Activated naive CD8-positive, alpha-beta T cell (primary cell): ENCODE measurements at regions not wholly inside any gene's neighbourhood (a gene's known extent, or its start where the extent isn't known, plus 50 kb on each side); places are given as distances from the start of the nearest gene placed in this dataset.
"Not testable (repeated sequence)": the region's sequence is repeated elsewhere in the genome, so short reads cannot be mapped to it uniquely, and the experiment has no call there.

Experiments
- H3K27ac Mint-ChIP-seq: one replicate; pipeline ENCODE4 v1.8.0; 2021; ENCODE audit warnings: mixed read lengths
- H3K27me3 Mint-ChIP-seq: one replicate; pipeline ENCODE4 v1.8.0; 2021; ENCODE audit warnings: mixed read lengths
- H3K36me3 Mint-ChIP-seq: one replicate; pipeline ENCODE4 v1.8.0; 2021; ENCODE audit warnings: mixed read lengths
- H3K4me1 Mint-ChIP-seq: one replicate; pipeline ENCODE4 v1.8.0; 2021; ENCODE audit warnings: low read depth, mixed read lengths
- H3K4me3 Mint-ChIP-seq: one replicate; pipeline ENCODE4 v1.8.0; 2021; ENCODE audit warnings: mild to moderate bottlenecking, mixed read lengths
- H3K9me3 Mint-ChIP-seq: one replicate; pipeline ENCODE4 v1.8.0; 2021; ENCODE audit warnings: low read depth, mixed read lengths

DNA sequence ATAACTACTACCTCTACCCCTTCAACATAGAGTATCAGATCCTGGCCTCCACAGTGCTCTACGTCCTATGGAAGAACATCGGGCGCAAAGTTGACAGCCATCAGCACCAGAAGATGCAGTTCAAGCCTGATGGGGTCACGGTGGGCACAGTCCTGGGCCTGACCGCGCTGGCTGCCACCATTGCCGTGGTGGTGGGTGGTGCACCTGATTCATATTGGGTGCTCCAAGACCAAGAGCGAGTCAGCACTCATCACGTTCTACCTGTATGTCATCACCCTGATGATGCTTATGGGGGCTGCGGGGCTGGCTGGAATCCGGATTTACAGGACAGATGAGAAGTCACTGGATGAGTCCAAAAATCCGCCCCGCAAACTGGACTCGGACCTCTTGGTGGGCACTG lies 846.4 kb downstream of the RPIA start:
- H3K36me3 Mint-ChIP-seq, H3K9me3 Mint-ChIP-seq, H3K27ac Mint-ChIP-seq: not testable (repeated sequence)

DNA sequence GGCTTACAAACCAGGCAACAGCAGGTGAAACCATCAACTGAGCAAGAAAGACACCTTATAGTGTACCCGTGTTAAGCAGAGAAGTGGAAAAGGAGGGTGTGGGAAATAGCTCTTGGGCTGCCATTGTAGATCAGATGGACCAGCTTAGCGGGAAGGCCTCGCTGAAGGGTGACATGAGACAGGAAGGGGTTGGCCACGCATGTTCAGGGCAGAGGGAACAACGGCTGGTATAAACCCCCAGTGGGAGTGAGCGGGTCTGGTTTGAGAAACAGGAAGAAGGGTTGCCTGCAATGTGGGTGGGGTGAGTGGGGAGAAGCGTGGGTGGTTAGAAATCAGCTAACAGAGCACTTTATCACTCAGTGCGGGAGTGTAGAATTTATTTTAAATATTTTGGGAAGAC lies 852.6 kb downstream of the RPIA start:
- not testable (repeated sequence) for H3K9me3 Mint-ChIP-seq, H3K27me3 Mint-ChIP-seq, H3K4me3 Mint-ChIP-seq, H3K36me3 Mint-ChIP-seq, H3K27ac Mint-ChIP-seq, H3K4me1 Mint-ChIP-seq

More for the DNA sequence above, 846.4 kb downstream of the RPIA start:
- not testable (repeated sequence) for H3K4me1 Mint-ChIP-seq, H3K27me3 Mint-ChIP-seq, H3K4me3 Mint-ChIP-seq

- H3K4me1 Mint-ChIP-seq, H3K27me3 Mint-ChIP-seq, H3K4me3 Mint-ChIP-seq, H3K36me3 Mint-ChIP-seq, H3K9me3 Mint-ChIP-seq, H3K27ac Mint-ChIP-seq: not testable (repeated sequence)
Observed at GRCh38 chr2:89579154-89579553, 887.7 kb downstream of the RPIA start.

DNA sequence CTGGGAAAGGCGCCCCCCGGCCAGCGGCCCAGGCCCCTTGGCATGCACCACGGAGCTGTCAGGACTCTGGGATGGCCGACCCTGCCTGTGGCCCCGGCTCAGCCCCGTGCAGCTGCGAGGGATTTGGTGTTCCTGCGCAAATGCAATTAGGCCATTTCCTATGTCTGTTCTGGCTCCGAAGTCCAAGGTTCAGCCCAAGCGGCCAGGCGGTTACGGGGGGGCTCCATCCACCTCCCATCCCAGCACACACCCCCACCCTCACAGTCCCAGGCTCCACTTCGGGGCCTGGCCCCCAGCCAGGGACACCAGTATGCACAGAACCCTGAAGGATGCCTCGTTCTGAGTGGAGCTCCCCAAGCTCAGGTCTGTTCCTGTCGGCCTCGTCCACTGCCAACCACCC lies 891.3 kb downstream of the RPIA start:
- not testable (repeated sequence) for H3K4me3 Mint-ChIP-seq, H3K4me1 Mint-ChIP-seq, H3K27me3 Mint-ChIP-seq, H3K9me3 Mint-ChIP-seq, H3K36me3 Mint-ChIP-seq, H3K27ac Mint-ChIP-seq

DNA sequence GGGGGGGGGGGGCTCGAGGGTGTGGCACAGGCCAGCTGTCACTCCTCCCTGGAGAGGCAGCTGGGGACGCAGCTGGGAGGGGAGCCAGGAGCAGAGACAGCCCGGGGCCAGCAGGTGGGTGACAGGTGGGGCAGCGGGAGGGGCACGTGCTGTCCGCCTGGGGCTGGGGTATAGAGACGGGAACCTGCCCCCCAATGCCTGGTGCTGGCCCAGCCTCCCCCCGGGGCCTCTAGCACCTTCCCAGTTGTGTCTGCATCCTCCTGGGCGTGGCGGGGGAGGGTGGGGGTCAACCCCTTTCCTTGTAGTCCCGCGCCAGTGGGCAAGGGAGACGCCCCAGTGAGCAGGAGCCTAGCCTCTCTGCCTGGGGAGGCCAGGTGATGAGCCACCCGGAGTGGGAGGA lies 892.6 kb downstream of the RPIA start:
- not testable (repeated sequence) for H3K9me3 Mint-ChIP-seq, H3K36me3 Mint-ChIP-seq, H3K4me1 Mint-ChIP-seq, H3K27ac Mint-ChIP-seq, H3K27me3 Mint-ChIP-seq, H3K4me3 Mint-ChIP-seq

DNA sequence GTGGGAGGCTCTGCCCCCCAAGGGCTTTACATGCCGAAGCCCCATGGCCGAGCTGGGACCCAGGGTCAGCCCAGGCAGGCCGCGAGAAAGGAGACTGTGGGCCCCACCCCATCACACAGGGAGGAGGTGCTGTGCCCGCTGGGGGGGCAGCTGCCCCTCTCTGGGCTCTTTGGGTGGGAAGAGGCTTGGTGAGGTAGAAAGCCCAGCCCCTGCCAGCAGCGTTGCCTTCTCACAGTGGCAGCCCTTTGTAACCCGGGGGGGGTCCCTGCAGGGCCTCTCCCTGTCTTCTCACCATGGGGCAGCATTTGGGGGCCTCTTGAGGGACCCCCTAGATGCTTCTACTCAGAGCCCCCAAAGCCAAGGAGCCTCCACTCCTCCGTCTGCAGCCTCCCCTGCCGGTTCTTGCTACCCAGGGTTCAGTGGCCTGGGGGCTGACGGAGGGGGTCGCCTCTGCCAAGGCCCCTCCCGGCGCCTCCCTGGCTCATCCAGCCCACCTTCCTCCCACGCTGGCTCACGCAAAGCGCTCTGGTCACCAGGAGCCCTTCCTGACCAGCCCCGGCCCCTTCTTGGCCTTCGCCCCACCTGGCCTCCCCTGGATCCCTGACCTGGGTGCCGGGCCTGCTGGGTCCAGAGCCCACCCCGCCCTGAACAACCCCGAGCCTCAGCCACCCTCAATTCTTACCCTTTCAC lies 893.5 kb downstream of the RPIA start:
- H3K27ac Mint-ChIP-seq, H3K36me3 Mint-ChIP-seq, H3K27me3 Mint-ChIP-seq, H3K9me3 Mint-ChIP-seq, H3K4me1 Mint-ChIP-seq: not testable (repeated sequence)
- H3K4me3 Mint-ChIP-seq, result peak overlapping the region; percentile 81

GRCh38 chr2:89585558-89585920 lies 894.1 kb downstream of the RPIA start:
- not testable (repeated sequence) for H3K27ac Mint-ChIP-seq, H3K27me3 Mint-ChIP-seq, H3K9me3 Mint-ChIP-seq, H3K36me3 Mint-ChIP-seq, H3K4me1 Mint-ChIP-seq
- peak overlapping the region; percentile 81 for H3K4me3 Mint-ChIP-seq

GRCh38 chr2:89599843-89600242 lies 908.4 kb downstream of the RPIA start:
- H3K27me3 Mint-ChIP-seq, H3K4me3 Mint-ChIP-seq, H3K27ac Mint-ChIP-seq, H3K9me3 Mint-ChIP-seq, H3K4me1 Mint-ChIP-seq, H3K36me3 Mint-ChIP-seq: not testable (repeated sequence)

- not testable (repeated sequence) for H3K4me3 Mint-ChIP-seq, H3K9me3 Mint-ChIP-seq, H3K4me1 Mint-ChIP-seq, H3K27ac Mint-ChIP-seq, H3K36me3 Mint-ChIP-seq, H3K27me3 Mint-ChIP-seq
Observed at GRCh38 chr2:89606514-89606913, 915.0 kb downstream of the RPIA start.

DNA sequence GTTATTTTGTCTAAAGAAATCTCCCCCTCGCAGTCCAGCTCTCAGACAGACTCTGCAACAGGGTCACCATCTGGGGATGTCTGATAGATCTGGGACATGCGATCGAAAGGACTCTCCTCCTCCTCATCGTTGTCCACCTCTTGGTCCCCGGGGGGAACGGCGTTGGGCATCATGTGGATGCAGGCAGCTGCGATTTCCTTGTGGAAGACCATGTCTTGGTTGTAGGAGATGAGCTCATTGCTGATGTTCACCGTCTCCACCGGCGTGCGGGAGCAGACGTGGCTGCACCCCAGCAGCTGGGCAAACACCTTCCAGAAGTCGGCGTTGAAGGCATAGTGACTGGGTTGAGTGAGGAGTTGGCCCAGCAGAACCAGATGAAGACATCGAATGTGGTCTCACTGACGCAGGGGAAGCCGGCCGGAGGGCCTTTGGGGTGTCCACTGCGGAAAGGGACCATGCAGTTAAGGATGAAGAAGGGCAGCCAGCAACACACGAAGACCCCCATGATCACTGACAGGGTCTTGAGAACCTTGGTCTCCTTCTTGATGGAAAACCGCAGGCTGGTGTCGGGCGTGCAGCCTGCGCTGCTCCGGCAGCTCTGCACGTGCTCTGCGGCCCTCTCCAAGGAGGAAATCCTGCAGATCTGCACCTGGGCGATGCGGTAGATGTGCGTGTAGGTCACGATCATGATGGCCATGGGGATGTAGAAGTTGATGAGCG lies 918.9 kb downstream of the RPIA start:
- not testable (repeated sequence) for H3K4me3 Mint-ChIP-seq

DNA sequence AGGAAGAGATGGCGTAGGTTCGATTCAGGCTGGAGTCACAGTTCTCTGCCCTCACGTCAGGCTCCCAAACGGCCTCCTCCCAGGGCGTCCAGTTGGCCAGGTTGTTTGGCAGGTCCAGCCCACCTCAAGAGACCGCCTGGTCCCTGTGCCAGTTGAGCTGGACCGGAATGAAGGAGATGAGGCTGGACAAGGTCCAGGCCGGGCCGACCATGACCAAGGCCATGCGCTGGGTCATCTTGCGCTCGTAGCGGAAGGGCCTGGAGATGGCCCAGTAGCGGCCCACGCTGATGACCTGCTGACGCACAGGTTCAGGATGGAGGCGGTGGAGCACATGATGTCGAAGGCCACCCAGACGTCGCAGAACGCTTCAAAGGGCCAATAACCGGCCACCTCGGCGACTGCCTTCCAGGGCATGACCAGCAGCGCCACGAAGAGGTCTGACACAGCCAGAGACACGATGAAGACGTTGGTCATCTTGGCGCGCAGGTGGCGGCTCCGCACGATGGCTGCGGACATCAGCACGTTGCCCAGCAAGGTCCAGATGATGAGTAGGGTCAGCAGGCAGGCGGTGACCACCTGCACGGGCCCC lies 919.5 kb downstream of the RPIA start:
- not testable (repeated sequence) for H3K9me3 Mint-ChIP-seq, H3K36me3 Mint-ChIP-seq, H3K27ac Mint-ChIP-seq, H3K4me3 Mint-ChIP-seq, H3K4me1 Mint-ChIP-seq
- H3K27me3 Mint-ChIP-seq, result peaks cover 10% of the 10 kb centered on the region

More for the DNA sequence above, 918.9 kb downstream of the RPIA start:
- not testable (repeated sequence) for H3K27ac Mint-ChIP-seq, H3K4me1 Mint-ChIP-seq, H3K9me3 Mint-ChIP-seq, H3K36me3 Mint-ChIP-seq
- H3K27me3 Mint-ChIP-seq, result peaks cover 10% of the 10 kb centered on the region

GRCh38 chr2:89611710-89612109 lies 920.2 kb downstream of the RPIA start:
- not testable (repeated sequence) for H3K36me3 Mint-ChIP-seq, H3K27ac Mint-ChIP-seq, H3K9me3 Mint-ChIP-seq, H3K4me1 Mint-ChIP-seq, H3K4me3 Mint-ChIP-seq
- H3K27me3 Mint-ChIP-seq, result peaks cover 10% of the 10 kb centered on the region

DNA sequence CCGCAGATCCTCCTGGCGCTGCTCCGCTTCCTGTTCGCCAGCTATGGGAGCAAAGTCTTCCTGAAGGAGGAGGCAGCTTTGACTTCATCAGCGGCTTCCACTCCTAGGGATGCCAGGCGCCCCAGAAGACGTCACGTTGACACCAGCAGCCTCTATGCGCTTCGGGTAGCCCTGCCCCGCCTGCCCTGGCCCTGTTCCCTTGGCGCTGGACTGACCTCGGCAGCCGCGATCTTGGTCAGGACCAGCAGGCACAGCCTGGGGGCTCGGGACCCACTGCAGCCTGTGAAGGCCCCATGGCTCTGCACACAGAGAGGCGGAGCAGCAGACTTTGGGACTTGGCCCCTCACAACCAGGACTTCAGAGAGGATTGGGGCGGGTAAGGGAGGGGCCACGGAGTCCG lies 957.8 kb downstream of the RPIA start:
- H3K4me1 Mint-ChIP-seq, H3K4me3 Mint-ChIP-seq: not testable (repeated sequence)

DNA sequence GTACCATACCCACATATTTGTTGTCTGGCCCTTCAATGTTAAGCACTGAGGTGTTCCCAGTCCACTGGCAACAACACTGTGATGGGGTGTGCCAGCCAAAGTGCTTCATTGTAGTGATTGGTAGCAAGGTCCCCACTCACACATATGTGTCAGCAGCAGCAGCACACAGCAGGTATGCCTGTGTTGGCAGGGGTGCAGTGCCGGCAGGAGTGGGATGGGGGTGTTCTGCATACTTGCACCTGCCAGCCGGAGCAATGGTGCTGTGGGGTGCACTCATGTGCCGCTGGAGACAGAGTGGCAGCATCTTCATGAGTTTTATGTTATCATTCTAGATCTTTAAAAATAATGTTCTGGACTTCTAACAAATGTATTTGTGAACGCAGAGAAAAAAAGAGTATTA lies 987.8 kb downstream of the RPIA start:
- not testable (repeated sequence) for H3K27ac Mint-ChIP-seq, H3K27me3 Mint-ChIP-seq, H3K36me3 Mint-ChIP-seq, H3K4me1 Mint-ChIP-seq, H3K4me3 Mint-ChIP-seq
- peaks cover 11% of the 10 kb centered on the region for H3K9me3 Mint-ChIP-seq

More for the DNA sequence above, 957.8 kb downstream of the RPIA start:
- H3K9me3 Mint-ChIP-seq, H3K27ac Mint-ChIP-seq, H3K27me3 Mint-ChIP-seq, H3K36me3 Mint-ChIP-seq: not testable (repeated sequence)
